Urothelium cell line (cell line): ENCODE measurements at regions not wholly inside any gene's neighbourhood (a gene's known extent, or its start where the extent isn't known, plus 50 kb on each side); places are given as distances from the start of the nearest gene placed in this dataset.
A peak's percentile ranks its signal among the peaks of the same experiment; 100 is the strongest.
"Not testable (repeated sequence)": the region's sequence is repeated elsewhere in the genome, so short reads cannot be mapped to it uniquely, and the experiment has no call there.

ENCODE experiments used
- DNase-seq: peaks from one replicate; pipeline ENCODE4 v3.0.0; 2011; ENCODE audit warnings: low spot score, mixed read lengths
- FAIRE-seq: peaks from 2 replicates; lab custom pipeline; 2011; peaks lifted over from hg19 to GRCh38; lab: Jason Lieb, UNC

DNA sequence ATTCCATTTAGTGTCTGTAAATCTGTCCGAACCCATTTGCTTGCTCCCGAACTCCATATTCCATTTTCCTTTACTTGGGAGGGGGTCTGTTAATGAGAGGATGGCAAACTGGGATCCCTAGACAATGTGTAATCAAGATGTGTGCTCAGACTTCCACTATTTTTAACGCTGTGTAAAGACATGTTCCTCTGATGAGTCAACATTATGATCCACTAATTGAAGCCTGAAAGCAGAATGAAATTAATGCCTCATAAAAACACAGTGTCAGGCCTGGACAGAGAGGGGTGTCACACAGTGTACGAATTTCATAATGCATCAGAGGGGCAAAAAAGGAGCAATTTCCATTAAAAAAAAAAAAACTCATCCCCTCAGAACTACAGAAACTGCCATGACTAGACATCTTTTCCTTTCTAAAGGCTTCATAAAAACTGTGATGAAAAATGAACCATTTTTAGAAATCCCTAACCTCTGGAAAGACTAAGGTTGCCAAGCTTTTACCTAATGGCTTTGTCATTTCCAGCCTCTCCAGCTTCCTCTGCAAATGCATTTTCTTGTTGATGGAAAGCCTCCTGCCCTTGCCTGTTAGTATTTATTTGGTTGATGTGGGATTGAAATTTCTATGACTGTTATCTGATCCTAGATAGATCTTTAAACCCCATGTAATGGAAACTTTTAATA is 209.2 kb upstream of the DCC start:
- FAIRE-seq, result no peak

DNA sequence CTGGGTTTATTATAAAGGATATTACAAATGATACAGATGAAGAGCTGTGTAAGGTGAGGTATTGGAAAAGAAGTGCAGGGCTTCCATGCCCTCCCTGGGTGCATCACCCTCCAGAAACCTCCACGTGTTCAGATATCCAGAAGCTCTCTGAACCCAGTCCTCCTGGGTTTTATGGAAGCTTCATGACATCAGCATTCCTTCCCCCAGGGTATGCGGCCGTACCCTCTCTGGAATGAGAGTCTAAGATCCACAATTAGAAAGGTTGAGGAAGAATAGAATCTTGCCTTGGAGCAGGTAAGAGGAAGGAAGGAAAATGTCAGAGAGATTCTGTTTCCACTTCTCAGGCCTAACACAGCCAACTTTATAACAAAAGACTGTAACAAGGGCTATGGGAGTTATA is 208.2 kb upstream of the DCC start:
- DNase-seq (no peak), FAIRE-seq (no peak)

More for the DNA sequence above, 209.2 kb upstream of the DCC start:
- no peak for DNase-seq

DNA sequence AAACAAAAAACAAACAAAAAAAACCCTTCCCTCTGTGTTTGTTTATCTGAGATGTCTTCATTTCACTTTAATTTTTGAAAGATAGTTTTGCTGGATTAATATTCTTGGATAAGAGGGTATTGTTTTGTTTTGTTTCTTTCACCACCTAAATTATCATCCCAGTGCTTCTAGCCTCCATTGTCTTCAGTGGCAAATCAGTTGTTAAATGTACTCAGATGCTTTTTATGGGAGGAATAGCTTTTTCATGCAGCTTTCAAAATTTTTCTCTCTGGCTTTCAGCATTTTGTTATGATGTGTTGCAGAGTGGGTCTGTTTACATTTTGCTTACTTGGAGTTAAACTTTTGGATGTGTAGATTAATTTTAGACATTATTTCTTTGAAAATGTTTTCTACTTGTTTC is 203.5 kb upstream of the DCC start:
- DNase-seq (no peak), FAIRE-seq (no peak)

DNA sequence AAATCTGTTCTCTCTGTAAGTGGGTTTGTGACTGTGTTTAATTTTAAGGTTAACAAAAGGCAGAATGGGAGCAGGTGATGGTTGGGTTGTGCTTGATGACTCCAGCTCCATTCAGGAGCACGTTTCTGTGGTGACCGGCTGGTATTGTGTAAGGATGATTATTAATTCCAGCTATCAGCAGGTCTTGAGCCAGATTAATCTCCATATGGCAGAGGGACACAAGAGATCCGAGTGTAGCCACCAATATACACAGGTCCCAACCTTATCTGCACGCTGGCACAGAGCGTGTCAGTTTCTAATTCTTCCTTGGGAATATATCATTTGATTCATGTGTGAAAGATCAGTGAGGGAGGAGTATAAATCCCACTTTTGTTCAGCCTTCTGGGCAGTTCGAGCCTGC is 199.0 kb upstream of the DCC start:
- no peak for DNase-seq
- FAIRE-seq, result no peak

DNA sequence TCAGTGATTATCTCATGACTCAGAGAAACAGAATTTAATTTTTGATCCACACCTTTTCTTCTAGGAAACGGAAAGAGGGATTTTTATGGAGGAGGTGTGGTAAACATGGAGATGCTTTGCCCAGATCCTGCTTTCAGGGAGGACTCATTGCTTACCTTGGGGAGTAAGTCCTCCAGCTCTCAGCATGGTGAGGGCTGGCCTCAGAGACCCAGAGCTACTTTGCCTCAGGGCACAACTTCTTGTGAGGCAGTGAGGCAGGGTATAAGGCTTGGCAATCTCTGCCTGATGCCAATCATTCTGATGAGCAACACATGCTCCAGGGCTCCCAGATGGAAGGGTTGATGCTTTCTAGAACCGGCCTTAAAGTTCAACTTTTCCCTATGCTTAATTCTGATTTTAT is 189.9 kb upstream of the DCC start:
- no peak for FAIRE-seq
- DNase-seq, result no peak

DNA sequence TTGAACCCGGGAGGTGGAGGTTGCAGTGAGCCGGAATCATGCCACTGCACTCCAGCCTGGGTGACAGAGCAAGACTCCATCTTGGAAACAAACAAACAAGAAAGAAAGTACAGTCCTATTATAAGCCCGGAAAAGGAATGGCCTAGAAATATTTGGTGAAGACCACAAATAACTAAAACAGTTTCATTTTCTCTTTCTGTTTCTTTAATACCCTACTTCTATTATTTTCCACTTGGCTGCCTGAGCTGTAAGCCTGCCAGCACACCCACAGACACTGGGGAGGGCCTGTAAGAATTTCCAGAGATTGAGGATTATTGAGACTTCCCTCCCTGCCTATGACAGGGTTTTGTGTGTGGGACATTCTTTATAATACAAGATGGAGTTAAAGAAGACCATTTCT is 188.0 kb upstream of the DCC start:
- DNase-seq (no peak), FAIRE-seq (no peak)

DNA sequence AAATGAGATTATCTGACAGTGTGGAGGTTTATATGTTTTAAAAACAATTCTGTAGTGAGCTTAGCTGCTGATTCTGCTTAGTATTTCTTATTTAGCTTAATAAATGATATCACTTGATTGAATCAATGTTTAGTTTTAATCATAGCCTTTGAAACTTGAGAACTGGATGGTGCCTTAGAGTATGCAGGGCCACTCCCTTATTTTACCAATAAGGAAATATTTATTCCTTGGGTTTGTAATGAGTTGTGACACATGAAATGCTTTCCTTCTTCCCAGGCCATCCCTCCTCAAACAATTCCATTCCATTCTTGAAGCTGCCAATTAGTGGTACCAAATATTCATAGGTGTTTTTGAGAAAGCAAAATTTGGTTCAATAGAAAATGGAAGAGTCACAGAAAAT is 183.8 kb upstream of the DCC start:
- FAIRE-seq, result no peak
- no peak for DNase-seq

DNA sequence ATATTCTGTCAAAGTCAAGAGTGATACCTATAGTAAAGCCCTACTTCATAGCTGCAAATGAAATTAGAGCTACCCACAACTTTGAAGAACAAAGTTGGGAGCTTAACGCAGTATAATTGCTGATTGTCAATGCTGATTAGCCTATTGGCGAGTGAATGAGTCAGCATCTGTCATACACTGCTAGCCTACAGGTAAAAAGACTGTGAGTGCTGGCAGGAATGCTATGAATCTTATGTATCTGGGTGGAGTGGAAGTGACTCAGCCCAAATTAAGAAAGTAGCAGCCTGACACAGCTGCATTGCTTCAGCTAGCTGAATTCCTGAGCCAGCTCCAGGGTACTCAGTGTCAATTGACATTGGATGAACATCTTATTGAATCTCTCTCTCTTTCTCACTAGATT is 179.4 kb upstream of the DCC start:
- DNase-seq (peak; percentile 67), FAIRE-seq (no peak)

DNA sequence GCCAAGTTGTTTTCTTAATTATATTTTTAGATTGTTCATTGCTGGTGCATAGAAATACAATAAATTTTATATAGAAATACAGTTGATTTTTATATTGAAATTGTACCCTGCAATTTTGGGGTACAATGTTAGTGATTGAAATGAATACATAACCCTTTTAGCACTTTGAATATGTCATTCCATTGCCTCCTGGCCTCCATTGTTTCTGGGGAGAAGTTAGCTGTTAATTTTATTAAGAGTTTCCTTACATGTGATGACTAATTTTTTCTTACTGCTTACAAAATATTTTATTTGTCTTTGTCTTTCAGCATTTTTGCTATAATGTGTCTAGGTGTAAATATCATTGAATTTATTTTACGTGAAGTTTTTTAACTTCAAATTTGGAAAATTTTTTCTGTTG is 176.5 kb upstream of the DCC start:
- FAIRE-seq (no peak), DNase-seq (no peak)

DNA sequence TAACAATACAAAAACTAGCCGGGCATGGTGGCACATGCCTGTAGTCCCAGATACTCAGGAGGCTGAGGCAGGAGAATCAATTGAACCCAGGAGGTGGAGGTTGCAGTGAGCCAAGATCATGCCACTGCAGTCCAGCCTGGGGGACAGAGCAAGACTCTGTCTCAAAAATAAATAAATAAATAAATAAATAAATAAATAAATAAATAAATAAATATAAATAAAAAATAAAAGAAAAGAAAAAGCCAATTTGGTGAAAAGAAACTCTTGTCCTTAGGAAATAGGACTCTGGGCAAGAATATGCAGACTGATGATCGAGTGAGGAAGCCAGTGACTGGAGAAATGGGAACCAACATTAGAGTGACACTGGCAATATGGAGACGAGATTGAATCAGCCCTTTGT is 171.9 kb upstream of the DCC start:
- DNase-seq, FAIRE-seq: not testable (repeated sequence)

DNA sequence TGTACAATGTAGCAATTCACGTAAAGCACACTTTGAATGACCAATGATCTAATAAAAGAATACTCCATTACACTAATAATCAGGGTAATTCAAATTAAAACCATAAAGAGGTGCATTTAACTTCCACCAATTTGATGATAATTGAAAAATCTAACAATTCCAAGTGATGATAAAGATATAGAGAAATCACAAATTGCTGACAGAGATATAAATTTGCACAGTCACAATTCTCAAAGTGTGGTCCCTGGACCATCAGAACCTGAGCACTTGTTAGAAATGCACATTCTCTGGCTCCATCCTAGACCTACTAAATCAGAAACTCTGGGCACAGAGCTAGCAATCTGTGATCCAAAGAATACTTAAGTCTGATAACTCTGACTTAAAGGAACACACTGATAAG is 165.8 kb upstream of the DCC start:
- DNase-seq (no peak), FAIRE-seq (no peak)

DNA sequence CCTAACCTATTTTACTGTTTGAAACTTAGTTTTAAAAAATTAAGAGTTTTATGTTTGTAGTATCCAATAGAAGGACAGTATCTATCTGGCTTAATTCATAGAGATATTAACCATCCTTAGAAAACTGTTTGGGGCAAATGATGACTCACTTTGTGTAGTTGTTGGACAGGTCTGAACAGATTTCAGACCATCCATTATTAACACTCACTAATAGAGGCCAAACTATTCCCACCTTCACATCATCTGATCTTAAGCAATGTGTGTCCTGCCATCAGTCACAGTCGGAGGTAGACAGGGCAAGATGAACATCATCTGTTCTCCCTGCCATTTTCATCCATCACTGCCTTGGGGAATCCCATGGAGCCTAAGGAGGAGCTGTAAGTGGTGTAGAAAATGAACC is 164.6 kb upstream of the DCC start:
- DNase-seq (no peak), FAIRE-seq (no peak)

DNA sequence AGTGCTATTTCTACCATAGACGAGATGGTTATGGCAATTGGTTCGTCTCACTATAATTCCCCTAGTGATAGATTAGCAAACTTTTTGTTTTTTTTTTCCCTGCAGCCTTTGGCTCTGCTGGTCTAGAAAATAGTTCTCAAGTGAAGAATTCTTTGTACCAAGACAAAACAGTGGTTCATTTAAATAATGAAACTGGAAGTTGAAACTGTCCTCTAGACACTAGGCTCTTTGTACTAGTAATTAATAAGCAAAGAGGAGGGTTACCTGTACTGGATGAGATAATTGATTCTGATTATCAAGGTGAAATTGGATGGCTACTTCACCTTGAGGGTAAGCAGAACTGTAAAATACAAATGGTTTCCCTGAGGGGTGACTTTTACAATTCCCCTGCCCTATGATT is 156.9 kb upstream of the DCC start:
- DNase-seq (no peak), FAIRE-seq (no peak)

DNA sequence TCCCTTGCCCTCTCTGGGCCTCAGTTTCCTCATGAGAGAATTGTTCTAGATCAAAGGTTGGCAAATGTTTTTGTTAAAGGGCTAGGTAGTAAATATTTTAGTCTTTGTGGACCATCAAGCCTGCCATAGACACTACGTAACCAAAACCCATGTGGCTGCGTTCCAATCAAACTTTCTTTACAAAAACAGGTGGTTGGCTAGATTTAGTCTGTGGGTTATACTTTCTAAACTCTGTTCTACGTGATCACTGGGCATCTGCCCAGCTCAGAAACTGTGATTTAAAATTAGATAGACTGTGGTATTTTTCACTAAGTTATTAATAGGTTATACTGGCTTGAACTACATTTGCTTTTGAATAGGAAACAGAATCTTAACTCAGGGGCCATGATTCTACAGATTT is 149.8 kb upstream of the DCC start:
- FAIRE-seq (no peak), DNase-seq (no peak)

DNA sequence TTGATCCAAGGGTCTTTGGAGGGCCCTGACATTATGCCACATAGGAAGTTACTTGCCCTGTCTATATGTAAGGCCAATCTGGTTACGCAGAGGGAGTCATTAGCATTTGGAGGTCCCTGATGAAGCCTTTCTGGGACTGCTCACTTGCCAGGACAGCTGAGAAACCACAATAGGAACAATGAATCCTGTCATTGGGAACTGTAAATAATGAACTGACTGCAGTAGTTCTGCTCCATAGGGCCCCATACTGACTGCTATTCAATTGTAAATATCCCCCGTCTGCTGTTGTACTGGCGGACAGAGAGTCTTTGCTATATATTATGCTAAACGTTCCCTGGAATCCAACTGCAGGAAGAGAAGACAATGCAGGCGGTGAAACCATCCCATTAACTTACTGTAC is 149.4 kb upstream of the DCC start:
- DNase-seq (no peak), FAIRE-seq (no peak)

DNA sequence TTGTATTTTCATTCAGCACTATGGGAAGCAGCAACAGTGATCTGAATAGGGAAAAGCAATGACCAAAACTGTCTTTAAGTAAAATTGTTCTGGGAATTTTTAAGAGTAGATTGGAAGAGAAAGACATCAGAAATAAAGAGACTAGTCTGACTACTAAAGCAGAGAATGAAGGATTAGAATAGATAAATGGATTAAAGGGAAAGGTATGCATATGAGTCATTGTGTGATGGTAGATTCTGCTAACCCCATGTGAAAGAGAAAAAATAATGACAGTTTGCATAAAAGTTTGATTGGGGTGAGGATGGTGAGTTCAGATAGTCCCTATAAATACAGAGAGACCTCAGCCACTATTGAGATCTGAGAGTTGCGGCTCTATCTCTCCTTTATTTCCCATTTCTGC is 139.6 kb upstream of the DCC start:
- no peak for DNase-seq
- no peak for FAIRE-seq

DNA sequence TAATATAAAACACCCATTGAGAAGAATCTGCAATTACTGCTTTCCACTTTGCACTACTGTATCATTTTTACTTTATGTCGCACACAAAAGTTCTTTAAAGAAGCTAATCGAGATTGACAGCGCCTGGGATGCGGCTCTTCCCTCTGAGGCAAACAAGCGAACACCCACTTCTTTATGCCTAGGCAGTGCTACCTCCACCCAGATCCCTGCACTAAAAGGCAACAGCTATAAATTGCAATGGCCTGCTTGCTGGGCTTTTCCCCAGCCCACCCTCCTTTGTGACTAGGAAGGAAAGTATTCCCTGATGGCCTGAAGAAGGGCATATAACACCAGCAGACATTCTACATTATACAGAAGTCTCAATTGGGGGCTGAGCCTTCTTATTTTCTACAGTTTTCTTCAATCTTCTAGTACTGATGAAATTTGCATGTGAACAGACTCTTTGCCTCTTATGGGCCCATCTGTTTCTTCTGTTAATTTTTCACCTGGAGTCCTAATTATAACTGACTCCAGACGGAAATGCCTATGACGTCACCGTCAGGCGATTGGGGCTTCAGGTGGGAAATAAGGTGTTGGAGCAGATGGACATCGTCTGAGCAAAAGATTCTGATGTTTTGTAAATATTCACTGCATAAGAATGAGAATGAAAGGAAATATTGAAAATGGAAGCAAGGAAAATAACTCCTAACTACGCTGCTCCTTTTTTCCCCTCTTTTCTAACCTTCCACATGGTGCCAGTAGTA is 138.9 kb upstream of the DCC start:
- FAIRE-seq (no peak), DNase-seq (no peak)

DNA sequence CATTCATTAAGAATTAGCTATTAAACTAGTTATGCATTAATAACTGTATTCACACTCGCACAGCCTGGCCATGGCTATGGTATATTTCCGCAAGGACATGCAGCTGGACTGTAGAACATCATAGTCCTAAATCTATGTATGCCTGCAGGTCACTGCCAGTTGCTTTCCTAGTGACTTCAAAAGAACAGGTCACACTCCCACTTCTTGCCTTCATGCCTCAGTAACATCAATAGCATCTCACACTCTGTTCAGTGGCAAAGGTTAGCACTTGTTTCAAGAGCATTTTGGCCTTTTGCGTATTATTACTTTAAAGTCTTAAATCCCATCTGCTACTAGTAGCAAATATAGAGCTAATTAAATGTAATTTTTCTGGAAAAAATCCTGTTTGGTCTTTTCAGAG is 131.4 kb upstream of the DCC start:
- FAIRE-seq (no peak), DNase-seq (no peak)

DNA sequence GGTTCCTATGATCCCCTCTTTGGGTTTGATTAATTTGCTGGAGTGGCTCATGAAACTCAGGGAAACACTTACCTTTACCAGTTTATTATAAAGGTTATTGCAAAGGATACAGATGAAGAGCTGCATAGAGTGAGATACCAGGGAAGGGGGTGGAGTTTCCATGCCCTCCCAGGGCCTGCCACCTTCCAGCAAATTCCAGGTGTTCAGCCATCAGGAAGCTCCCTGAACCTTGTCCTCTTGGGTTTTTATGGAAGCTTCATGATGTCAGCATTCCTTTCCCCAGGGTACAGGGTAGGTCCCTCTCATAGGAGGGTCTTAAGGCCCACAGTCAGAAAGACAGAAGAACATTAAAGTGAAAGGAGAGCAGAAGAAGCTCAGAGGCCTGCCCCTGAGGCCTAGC is 123.9 kb upstream of the DCC start:
- DNase-seq (no peak), FAIRE-seq (no peak)

DNA sequence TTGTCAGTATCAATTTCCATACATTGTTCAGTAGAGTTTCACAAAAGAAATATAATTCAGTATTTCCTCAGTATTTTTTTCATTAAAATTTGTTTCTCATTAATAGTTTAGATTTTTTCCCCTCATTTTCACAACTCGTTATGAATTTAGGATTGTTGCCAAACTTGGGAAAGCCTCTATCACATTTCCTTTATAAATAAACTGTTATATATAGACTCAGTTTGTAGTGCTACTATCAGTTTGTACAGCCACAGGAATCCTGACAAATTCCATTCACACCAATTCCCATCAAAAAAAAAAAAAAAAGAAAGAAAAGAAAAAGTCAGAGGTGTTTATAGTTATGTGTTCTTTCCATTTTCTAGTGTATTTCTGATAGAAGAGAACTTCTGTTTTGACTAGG is 123.3 kb upstream of the DCC start:
- FAIRE-seq (no peak), DNase-seq (no peak)

DNA sequence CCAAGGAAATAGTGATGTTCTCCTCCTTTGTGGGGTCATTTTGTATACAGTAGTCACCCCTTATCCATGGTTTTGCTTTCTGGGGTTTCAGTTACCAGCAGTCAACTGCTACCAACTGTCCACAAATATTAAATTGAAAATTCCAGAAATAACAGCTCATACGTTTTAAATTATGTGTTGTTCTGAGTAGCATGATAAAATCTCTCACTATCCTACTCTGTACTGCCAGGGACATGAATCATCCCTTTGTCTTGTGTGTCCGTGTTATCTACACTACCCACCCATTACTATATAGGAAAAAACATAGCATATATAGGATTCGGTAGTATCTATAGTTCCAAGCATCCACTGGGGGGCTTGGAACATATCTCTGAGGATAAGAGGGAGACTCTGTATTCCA is 120.9 kb upstream of the DCC start:
- no peak for FAIRE-seq
- DNase-seq, result no peak

DNA sequence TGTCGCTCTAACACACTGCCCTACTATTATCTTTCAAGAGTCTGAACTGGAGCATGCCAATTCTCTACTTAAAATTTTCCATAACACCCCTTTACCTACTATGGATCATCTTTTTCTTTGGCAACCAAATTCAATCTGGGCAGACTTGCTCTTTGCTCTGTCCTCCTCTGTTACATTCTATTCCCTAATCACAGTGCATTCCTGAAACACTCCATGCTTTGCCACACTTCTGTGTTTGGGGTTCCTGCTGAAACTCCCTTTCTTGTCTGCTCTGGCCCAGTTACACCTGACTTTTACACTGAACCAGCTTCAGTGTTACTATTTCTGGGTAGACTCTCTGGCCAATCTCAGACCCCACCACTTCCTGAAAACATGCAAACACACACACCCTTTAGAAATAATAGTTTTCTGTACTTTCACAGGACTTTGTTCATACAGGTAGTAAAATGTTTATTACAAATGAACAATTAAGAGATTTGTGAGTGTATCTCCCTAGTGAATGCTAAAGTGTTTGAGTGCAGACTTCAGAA is 119.9 kb upstream of the DCC start:
- no peak for FAIRE-seq
- no peak for DNase-seq

DNA sequence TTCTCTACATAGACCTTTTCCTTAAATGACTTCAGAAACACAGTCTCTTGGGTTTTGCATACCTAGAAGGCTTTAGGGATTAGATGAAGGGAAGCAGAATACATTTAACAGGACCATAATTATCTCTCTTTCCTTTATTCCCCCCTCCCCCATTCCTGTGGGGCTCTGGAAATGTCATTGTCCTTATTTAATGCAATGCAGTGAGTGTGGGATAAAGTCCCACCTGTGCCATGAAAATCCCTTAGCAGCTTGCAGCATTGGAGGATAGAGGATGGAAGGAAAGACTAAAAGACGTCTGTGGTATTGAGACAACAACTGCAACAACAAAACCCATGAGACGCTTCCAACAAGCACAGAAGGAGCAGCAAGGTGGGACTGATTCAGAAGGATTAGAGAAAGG is 117.8 kb upstream of the DCC start:
- no peak for DNase-seq
- no peak for FAIRE-seq
